Central memory CD8-positive, alpha-beta T cell (primary cell): ENCODE measurements at regions not wholly inside any gene's neighbourhood (a gene's known extent, or its start where the extent isn't known, plus 50 kb on each side); places are given as distances from the start of the nearest gene placed in this dataset.

Experiments used
- ATAC-seq: fragments of 150-1000 bp; cut with Tn5 transposase; replicated peaks from 2 replicates; pipeline ENCODE4 v1.10.0; 2022; ENCODE audit warnings: mild to moderate bottlenecking, moderate FRiP score, moderate number of reproducible peaks; ENCODE audit not compliant: poor library complexity, severe bottlenecking; ENCODE audit errors: extremely low read depth
- DNase-seq, 2 donors: peaks; one replicate each; pipeline ENCODE4 v3.0.0; 2021; ENCODE audit warnings: low spot score in 2 of 2
- H3K27ac Mint-ChIP-seq: one replicate; pipeline ENCODE4 v1.8.0; 2022; ENCODE audit warnings: low read depth, mild to moderate bottlenecking, moderate library complexity, mixed read lengths
- H3K27me3 Mint-ChIP-seq: one replicate; pipeline ENCODE4 v1.8.0; 2022; ENCODE audit warnings: mixed read lengths
- H3K36me3 Mint-ChIP-seq: one replicate; pipeline ENCODE4 v1.8.0; 2022; ENCODE audit warnings: mild to moderate bottlenecking, moderate library complexity, mixed read lengths; ENCODE audit not compliant: insufficient read depth
- H3K4me1 Mint-ChIP-seq: one replicate; pipeline ENCODE4 v1.8.0; 2022; ENCODE audit warnings: mixed read lengths
- H3K4me3 Mint-ChIP-seq: one replicate; pipeline ENCODE4 v1.8.0; 2022; ENCODE audit warnings: mild to moderate bottlenecking, moderate library complexity, mixed read lengths
- H3K9me3 Mint-ChIP-seq: one replicate; pipeline ENCODE4 v1.8.0; 2022; ENCODE audit warnings: mixed read lengths

DNA sequence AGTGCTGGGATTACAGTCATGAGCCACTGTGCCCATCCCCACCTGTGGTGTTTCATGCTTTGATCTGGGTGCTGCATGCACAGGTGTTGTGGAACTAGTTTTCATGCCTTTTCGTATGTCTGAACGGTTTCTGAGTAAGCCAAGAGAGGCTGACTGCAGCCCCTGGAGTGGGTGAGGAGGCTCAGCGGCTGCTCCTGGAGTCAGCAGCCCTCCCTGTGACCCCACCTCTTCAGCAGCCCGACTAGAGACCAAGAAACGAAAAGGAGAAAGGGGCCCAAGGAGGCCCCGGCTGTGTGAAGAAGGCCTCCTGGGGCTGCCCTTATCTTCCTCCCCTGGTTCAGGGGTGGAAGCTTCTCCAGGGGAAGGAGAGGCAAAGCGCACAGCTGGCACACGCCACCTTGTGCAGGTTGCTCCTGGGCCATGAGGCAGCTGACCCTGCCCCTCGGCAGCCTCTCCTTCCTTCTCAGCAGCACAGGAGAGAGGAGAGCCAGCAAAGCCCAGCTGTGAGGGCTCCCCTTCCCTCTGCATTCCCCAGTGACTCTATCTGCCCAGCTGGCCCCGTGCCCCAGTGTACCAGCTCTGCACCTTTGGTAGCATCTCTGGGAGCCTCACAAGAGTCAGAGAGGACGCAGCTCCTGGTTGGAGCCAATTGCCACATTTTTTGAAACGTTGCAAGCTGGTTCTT, 182.5 kb upstream of the HS6ST1 start:
- Mint-ChIP-seq H3K4me1 (no peaks in the 10 kb centered on the region), H3K27ac (no peak overlapping the region), H3K36me3 (peaks cover 3% of the 10 kb centered on the region), H3K4me3 (no peak overlapping the region), H3K9me3 (no peaks in the 10 kb centered on the region), H3K27me3 (peaks cover 25% of the 10 kb centered on the region)
- no peak for ATAC-seq
- no peak for DNase-seq

GRCh38 chr2:128501700-128502099, 183.0 kb upstream of the HS6ST1 start:
- Mint-ChIP-seq H3K4me3 (no peak overlapping the region), H3K27me3 (peaks cover 27% of the 10 kb centered on the region), H3K4me1 (no peaks in the 10 kb centered on the region), H3K36me3 (peaks cover 3% of the 10 kb centered on the region), H3K27ac (no peak overlapping the region), H3K9me3 (no peaks in the 10 kb centered on the region)
- no peak for ATAC-seq
- no peak for DNase-seq

- H3K27me3 Mint-ChIP-seq, result peaks cover 32% of the 10 kb centered on the region
- no peak overlapping the region for H3K27ac Mint-ChIP-seq
- H3K4me3 Mint-ChIP-seq, result no peak overlapping the region
- peaks cover 3% of the 10 kb centered on the region for H3K36me3 Mint-ChIP-seq
- no peaks in the 10 kb centered on the region for H3K9me3 Mint-ChIP-seq
- ATAC-seq (no peak), DNase-seq (no peak)
- H3K4me1 Mint-ChIP-seq, result no peaks in the 10 kb centered on the region
Measured at GRCh38 chr2:128502200-128502599, 183.5 kb upstream of the HS6ST1 start.

DNA sequence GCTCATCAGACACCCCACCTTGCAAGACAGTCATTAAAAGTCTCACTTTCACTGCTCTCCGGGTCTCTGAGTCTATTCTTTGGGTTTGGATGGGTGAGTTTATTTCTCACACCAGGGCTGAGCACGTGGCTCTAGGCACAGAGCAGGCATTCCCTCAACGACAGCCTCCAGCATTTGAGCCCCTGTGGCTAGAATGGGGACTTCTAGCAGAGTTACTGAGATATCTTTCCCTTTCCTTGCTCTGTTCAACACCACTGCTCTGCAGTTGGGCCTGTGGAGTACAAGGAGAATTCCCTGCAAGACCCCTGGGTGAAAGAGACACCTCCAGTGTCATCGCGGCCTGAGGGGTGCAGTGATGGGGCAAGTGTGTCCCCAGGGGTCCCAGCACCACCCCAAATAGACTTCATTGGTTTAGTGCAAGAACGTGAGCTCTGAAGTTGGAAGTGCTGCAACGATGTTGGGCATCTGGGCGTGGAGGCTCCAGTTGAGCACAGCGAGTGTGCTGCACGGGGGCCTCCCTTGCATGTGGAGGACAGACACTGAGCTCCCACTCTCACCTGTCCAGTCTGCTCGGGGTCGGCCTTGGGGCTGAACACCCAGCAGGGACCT, 184.1 kb upstream of the HS6ST1 start:
- H3K4me1 Mint-ChIP-seq, result no peaks in the 10 kb centered on the region
- peaks cover 3% of the 10 kb centered on the region for H3K36me3 Mint-ChIP-seq
- no peak overlapping the region for H3K4me3 Mint-ChIP-seq
- H3K9me3 Mint-ChIP-seq, result no peaks in the 10 kb centered on the region
- no peak for ATAC-seq
- H3K27me3 Mint-ChIP-seq, result peaks cover 32% of the 10 kb centered on the region
- H3K27ac Mint-ChIP-seq, result no peak overlapping the region
- DNase-seq, result no peak

DNA sequence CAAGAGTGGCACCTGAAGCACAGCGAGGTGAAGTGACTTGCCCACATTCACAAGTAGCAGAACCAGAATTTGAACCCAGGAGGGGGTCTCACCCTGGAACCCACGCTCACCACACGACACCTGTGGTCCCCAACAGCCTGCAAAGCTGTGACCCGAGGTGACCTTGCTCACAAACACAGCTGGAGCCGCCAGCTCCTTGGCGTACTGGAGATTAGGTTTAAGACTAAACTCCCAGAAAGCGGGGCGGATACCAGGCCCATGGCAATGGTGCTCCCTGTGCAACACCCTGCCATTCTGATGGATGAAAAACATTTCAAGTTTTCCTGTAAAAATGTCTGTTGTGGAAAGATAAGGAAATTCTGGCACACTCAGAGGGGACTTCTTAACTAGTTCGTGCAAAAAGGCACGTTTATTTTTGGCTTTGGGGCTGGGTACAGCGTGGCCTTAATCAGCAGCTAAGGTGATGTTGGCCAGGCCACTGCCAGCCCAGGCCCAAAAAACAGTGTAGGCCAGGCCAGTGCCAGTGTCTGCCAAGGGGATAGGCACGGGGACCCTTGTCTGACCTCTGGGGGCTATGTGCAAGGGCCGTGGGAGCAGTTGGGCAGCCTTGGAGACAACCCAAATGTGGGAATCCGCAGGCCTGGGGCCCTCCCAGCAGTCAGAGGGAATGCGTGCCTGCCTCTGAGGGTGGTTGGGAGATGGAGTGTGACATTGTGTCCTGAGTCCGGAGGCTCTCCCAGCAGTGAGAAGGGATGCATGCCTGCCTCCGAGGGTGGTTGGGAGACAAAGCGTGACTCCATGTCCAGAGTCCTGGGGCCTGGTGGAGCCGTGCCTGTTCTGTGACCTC, 185.0 kb upstream of the HS6ST1 start:
- no peak overlapping the region for H3K4me3 Mint-ChIP-seq
- no peaks in the 10 kb centered on the region for H3K36me3 Mint-ChIP-seq
- H3K27me3 Mint-ChIP-seq, result peaks cover 24% of the 10 kb centered on the region
- H3K4me1 Mint-ChIP-seq, result no peaks in the 10 kb centered on the region
- H3K9me3 Mint-ChIP-seq, result no peaks in the 10 kb centered on the region
- DNase-seq, result no peak
- H3K27ac Mint-ChIP-seq, result no peak overlapping the region
- no peak for ATAC-seq

- H3K4me1 Mint-ChIP-seq, result no peaks in the 10 kb centered on the region
- no peak overlapping the region for H3K27ac Mint-ChIP-seq
- peaks cover 15% of the 10 kb centered on the region for H3K27me3 Mint-ChIP-seq
- H3K4me3 Mint-ChIP-seq, result no peak overlapping the region
- no peaks in the 10 kb centered on the region for H3K36me3 Mint-ChIP-seq
- ATAC-seq (no peak), DNase-seq (no peak)
- H3K9me3 Mint-ChIP-seq, result no peaks in the 10 kb centered on the region
Measured at GRCh38 chr2:128504246-128505149, 185.8 kb upstream of the HS6ST1 start.

DNA sequence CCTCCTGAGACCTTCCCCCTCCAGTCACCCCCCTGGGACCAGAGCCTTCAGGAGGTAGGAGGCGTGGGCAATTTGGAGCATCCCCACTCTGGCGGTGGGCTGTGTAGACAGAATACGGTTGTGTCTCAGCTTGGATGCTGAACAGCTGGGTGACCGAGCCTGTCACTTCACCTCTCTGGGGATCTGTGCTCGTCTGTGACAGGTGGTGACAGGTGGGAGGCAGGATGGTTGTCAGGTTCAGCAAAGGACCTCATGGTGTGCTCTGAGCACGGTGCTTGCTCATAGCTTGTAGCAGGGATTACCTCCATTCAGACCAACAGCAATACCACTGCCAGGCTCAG, 186.5 kb upstream of the HS6ST1 start:
- Mint-ChIP-seq H3K36me3 (no peaks in the 10 kb centered on the region), H3K4me1 (no peaks in the 10 kb centered on the region), H3K27ac (no peak overlapping the region), H3K4me3 (no peak overlapping the region), H3K9me3 (no peaks in the 10 kb centered on the region), H3K27me3 (peaks cover 9% of the 10 kb centered on the region)
- DNase-seq (no peak), ATAC-seq (no peak)

- peaks cover 7% of the 10 kb centered on the region for H3K27me3 Mint-ChIP-seq
- no peaks in the 10 kb centered on the region for H3K4me1 Mint-ChIP-seq
- H3K9me3 Mint-ChIP-seq, result no peaks in the 10 kb centered on the region
- no peak overlapping the region for H3K27ac Mint-ChIP-seq
- no peaks in the 10 kb centered on the region for H3K36me3 Mint-ChIP-seq
- H3K4me3 Mint-ChIP-seq, result no peak overlapping the region
- ATAC-seq, result no peak
- DNase-seq, result no peak
Measured at GRCh38 chr2:128505575-128506526, 187.2 kb upstream of the HS6ST1 start.

DNA sequence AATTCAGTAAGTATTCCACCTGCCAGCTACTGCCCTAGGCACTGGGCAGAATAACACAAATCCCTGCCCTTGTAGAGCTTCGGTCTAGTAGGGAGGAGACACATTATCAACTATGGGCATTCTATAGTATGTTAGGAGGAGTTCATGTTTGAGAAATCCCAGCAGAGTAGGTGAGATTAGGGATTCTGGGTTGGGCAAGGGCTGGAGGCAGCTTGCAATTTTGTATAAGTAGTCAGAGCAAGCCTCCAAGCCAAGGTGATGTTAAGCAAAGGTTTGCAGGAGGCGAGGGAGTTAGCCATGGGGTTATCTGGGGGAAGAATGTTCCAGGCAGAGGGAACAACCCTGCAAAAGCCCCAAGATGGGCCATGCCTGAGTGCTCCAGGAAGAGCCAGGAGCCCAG, 187.9 kb upstream of the HS6ST1 start:
- Mint-ChIP-seq H3K36me3 (no peaks in the 10 kb centered on the region), H3K9me3 (no peaks in the 10 kb centered on the region), H3K4me3 (no peak overlapping the region)

GRCh38 chr2:128510701-128511397, 192.2 kb upstream of the HS6ST1 start:
- H3K27me3 Mint-ChIP-seq, result peaks cover 43% of the 10 kb centered on the region
- no peak overlapping the region for H3K4me3 Mint-ChIP-seq
- H3K27ac Mint-ChIP-seq, result no peak overlapping the region
- H3K36me3 Mint-ChIP-seq, result peaks cover 2% of the 10 kb centered on the region
- no peaks in the 10 kb centered on the region for H3K9me3 Mint-ChIP-seq
- no peaks in the 10 kb centered on the region for H3K4me1 Mint-ChIP-seq
- DNase-seq (no peak), ATAC-seq (no peak)

More for the DNA sequence above, 187.9 kb upstream of the HS6ST1 start:
- DNase-seq (no peak), ATAC-seq (no peak)
- Mint-ChIP-seq H3K27ac (no peak overlapping the region), H3K27me3 (peaks cover 12% of the 10 kb centered on the region), H3K4me1 (no peaks in the 10 kb centered on the region)

GRCh38 chr2:128511731-128512378, 193.2 kb upstream of the HS6ST1 start:
- Mint-ChIP-seq H3K4me1 (no peaks in the 10 kb centered on the region), H3K36me3 (peaks cover 2% of the 10 kb centered on the region), H3K27me3 (peaks cover 46% of the 10 kb centered on the region), H3K4me3 (no peak overlapping the region), H3K27ac (no peak overlapping the region), H3K9me3 (no peaks in the 10 kb centered on the region)
- ATAC-seq (no peak), DNase-seq (no peak)
